Sigmoid colon (tissue), 4 donors: ENCODE measurements at regions not wholly inside any gene's neighbourhood (a gene's known extent, or its start where the extent isn't known, plus 50 kb on each side); places are given as distances from the start of the nearest gene placed in this dataset.

Experiments
- CTCF ChIP-seq, 4 experiments: fragments of 450-650 bp in 3 of 4; fragments of 200-600 bp in 1 of 4; IDR thresholded peaks; one replicate each; pipeline ENCODE4 v1.5.1; 2016 to 2019; ENCODE audit warnings: antibody characterized with exemption in 4 of 4, mild to moderate bottlenecking in 3 of 4, moderate library complexity in 2 of 4
- POLR2AphosphoS5 ChIP-seq, 4 donors: sonication (generic); formaldehyde crosslinking; IDR thresholded peaks; one replicate each; pipeline ENCODE4 v1.6.1; 2017; ENCODE audit warnings: antibody characterized with exemption in 4 of 4

GRCh38 chr21:35370671-35371070 is 321.6 kb upstream of the RUNX1 start:
- TF ChIP-seq CTCF (IDR thresholded peaks at IDR 0.05) (no peak), POLR2AphosphoS5 (IDR thresholded peaks at IDR 0.05) (no peak)
